Glutamatergic neuron (in vitro differentiated cells): ENCODE measurements at regions not wholly inside any gene's neighbourhood (a gene's known extent, or its start where the extent isn't known, plus 50 kb on each side); places are given as distances from the start of the nearest gene placed in this dataset.

Experiments used
- DNase-seq: peaks from one replicate; pipeline ENCODE4 v3.0.0; 2022
- H3K27ac Mint-ChIP-seq: one replicate; pipeline ENCODE4 v1.8.0; 2020; ENCODE audit warnings: mild to moderate bottlenecking, mixed read lengths, inconsistent platforms; ENCODE audit not compliant: unreplicated experiment
- H3K27me3 Mint-ChIP-seq: one replicate; pipeline ENCODE4 v1.8.0; 2020; ENCODE audit warnings: mild to moderate bottlenecking, moderate library complexity, mixed read lengths, inconsistent platforms; ENCODE audit not compliant: unreplicated experiment
- H3K36me3 Mint-ChIP-seq: one replicate; pipeline ENCODE4 v1.8.0; 2020; ENCODE audit warnings: mild to moderate bottlenecking, mixed read lengths, inconsistent platforms; ENCODE audit not compliant: unreplicated experiment
- H3K4me1 Mint-ChIP-seq: one replicate; pipeline ENCODE4 v1.8.0; 2020; ENCODE audit warnings: mild to moderate bottlenecking, low read depth, mixed read lengths, inconsistent platforms; ENCODE audit not compliant: unreplicated experiment
- H3K4me3 Mint-ChIP-seq: one replicate; pipeline ENCODE4 v1.8.0; 2020; ENCODE audit warnings: mild to moderate bottlenecking, mixed read lengths, inconsistent platforms; ENCODE audit not compliant: unreplicated experiment
- H3K9me3 Mint-ChIP-seq: one replicate; pipeline ENCODE4 v1.8.0; 2020; ENCODE audit warnings: mild to moderate bottlenecking, moderate library complexity, mixed read lengths, inconsistent platforms; ENCODE audit not compliant: unreplicated experiment
- TF ChIP-seq, protein P1 (sequence below): fragments of 200-600 bp; sonication (generic); IDR thresholded peaks from one replicate; pipeline ENCODE4 v1.5.0; 2021; ENCODE audit not compliant: partially characterized antibody, unreplicated experiment

DNA sequence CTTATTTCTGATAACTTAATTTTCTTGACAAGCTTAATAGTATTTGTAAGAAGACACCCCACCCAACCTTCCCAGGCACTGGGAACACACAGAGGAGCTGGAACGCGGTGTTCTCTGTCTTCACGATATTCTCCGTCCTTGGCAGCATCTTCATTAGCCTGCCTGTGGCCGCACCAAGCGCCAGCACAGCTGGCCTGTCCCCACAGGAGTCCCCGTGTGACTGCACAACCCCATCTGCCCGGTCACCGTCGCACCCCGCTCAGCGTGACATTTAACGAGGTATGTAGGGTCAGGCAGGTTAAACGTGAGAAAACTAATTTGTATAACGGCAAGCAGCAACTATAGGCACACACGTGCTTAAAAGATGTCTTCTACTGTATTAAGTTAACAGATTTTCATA lies 293.3 kb downstream of the BRD1 start:
- DNase-seq: no peak
- TF ChIP-seq, protein P1, sequence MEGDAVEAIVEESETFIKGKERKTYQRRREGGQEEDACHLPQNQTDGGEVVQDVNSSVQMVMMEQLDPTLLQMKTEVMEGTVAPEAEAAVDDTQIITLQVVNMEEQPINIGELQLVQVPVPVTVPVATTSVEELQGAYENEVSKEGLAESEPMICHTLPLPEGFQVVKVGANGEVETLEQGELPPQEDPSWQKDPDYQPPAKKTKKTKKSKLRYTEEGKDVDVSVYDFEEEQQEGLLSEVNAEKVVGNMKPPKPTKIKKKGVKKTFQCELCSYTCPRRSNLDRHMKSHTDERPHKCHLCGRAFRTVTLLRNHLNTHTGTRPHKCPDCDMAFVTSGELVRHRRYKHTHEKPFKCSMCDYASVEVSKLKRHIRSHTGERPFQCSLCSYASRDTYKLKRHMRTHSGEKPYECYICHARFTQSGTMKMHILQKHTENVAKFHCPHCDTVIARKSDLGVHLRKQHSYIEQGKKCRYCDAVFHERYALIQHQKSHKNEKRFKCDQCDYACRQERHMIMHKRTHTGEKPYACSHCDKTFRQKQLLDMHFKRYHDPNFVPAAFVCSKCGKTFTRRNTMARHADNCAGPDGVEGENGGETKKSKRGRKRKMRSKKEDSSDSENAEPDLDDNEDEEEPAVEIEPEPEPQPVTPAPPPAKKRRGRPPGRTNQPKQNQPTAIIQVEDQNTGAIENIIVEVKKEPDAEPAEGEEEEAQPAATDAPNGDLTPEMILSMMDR: no peak
- Mint-ChIP-seq H3K4me1 (no peaks in the 10 kb centered on the region), H3K36me3 (peaks cover 6% of the 10 kb centered on the region), H3K27ac (no peak overlapping the region), H3K9me3 (peaks cover 39% of the 10 kb centered on the region), H3K27me3 (peaks cover 6% of the 10 kb centered on the region), H3K4me3 (no peak overlapping the region)

DNA sequence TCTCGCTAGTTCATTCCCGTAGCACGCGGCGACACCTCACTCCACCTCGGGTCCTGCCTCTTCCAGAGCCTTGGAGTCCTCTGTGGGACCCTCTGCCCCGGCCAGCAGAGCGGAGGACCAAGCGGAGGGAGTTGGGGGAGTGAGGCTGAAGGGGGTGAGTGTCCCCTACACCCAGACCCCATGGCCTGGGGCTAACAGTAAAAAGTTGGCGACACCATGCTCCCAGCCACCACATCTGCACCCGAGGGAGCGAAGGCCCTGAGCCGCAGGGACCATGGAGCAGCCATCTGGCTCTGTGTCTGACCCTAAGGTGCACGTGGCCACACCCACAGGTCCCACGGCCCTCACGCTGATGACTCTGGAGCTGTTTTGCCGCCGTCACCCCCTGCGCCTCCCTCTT lies 293.8 kb downstream of the BRD1 start:
- Mint-ChIP-seq H3K9me3 (peaks cover 37% of the 10 kb centered on the region), H3K4me3 (no peak overlapping the region), H3K36me3 (peaks cover 6% of the 10 kb centered on the region), H3K27me3 (peaks cover 6% of the 10 kb centered on the region), H3K27ac (no peak overlapping the region), H3K4me1 (no peaks in the 10 kb centered on the region)
- TF ChIP-seq, protein P1: no peak
- no peak for DNase-seq

DNA sequence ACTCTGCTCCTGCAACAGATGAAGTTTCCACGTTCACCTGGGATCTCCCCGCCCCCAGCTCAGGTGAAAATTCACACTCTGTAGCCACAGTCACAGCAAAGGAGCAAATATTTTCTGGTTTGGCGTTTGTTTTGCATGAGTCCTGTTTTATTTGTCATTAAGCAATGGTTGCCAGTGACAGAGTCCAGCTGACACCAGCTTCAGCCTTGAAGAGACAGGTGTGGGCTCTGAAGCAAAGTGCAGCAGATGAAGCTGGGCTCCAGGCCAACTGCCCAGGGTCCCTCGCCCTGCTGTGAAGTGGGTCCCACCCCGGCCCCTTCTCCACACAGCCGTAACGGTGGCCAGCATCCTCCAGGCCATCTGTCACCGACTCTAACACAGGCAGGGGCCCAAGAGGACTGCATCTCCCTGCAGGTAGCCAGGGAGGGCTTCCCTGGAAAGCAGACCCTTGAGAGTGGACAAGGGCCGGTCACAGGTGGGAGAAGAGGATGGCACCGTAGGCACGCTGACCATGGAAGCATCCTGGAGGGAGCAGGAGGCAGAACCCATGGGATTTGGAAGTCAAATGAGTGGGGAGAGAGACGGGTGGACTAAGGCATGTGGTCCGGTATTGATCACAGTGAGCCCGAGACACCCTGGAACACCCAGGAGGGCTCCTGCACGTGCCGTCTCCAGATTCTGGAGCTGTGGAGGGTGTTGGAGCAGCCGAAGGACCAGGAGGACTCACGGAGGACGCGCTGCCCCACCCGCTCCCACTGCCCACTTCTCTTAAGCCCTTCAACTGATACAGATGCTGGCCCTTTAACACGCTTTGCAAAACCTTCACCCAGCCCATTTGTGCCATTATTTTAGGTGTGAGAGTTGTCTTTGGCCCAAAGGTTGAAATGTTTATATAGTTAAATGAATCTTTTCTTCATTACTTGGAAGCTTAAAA lies 294.5 kb downstream of the BRD1 start:
- Mint-ChIP-seq H3K27me3 (peaks cover 6% of the 10 kb centered on the region), H3K4me1 (no peaks in the 10 kb centered on the region), H3K9me3 (peaks cover 37% of the 10 kb centered on the region), H3K27ac (no peak overlapping the region), H3K4me3 (no peak overlapping the region), H3K36me3 (peaks cover 6% of the 10 kb centered on the region)
- TF ChIP-seq, protein P1: no peak
- DNase-seq: no peak

DNA sequence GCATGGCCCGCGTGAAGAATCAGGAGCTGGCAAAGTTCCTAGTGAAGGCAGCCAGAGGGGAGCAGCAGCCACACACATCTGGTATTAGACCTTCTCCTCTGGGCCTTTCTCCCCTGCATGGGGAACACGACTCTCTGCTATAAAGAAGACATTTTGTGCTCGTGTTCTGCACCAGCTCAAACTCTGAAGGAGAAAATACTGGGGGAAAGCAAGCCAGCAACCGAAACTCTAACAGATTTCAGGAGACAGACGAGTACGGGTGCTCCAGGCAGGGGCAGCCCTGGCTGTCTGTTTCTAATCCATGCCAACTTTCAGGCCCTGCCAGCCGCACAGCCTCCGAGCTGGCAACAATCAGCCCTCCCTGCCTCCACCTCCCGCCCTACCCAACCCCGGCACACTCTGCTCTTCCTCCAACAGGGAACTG lies 296.3 kb downstream of the BRD1 start:
- TF ChIP-seq, protein P1: no peak
- Mint-ChIP-seq H3K27me3 (peaks cover 17% of the 10 kb centered on the region), H3K36me3 (peaks cover 17% of the 10 kb centered on the region), H3K27ac (no peak overlapping the region), H3K4me1 (no peaks in the 10 kb centered on the region), H3K4me3 (no peak overlapping the region), H3K9me3 (peaks cover 48% of the 10 kb centered on the region)
- no peak for DNase-seq
